Activated CD4-positive, alpha-beta T cell treated with anti-CD3 and anti-CD28 coated beads, Interleukin-2, amount 10 ng/mL, durations not matched to agents 24 days and 14 days (primary cell): ENCODE measurements at regions not wholly inside any gene's neighbourhood (a gene's known extent, or its start where the extent isn't known, plus 50 kb on each side); places are given as distances from the start of the nearest gene placed in this dataset.
"Not testable (repeated sequence)": the region's sequence is repeated elsewhere in the genome, so short reads cannot be mapped to it uniquely, and the experiment has no call there.

Source experiments
- DNase-seq: peaks from one replicate; pipeline ENCODE4 v3.0.0; 2022
- H3K27ac Mint-ChIP-seq: one replicate; pipeline ENCODE4 v1.8.0; 2022; ENCODE audit warnings: mild to moderate bottlenecking, mixed read lengths
- H3K27me3 Mint-ChIP-seq: one replicate; pipeline ENCODE4 v1.8.0; 2022; ENCODE audit warnings: mixed read lengths
- H3K36me3 Mint-ChIP-seq: one replicate; pipeline ENCODE4 v1.8.0; 2022; ENCODE audit warnings: low read depth, mild to moderate bottlenecking, mixed read lengths
- H3K4me1 Mint-ChIP-seq: one replicate; pipeline ENCODE4 v1.8.0; 2021; ENCODE audit warnings: mixed read lengths
- H3K4me3 Mint-ChIP-seq: one replicate; pipeline ENCODE4 v1.8.0; 2022; ENCODE audit warnings: mild to moderate bottlenecking, moderate library complexity, mixed read lengths
- H3K9me3 Mint-ChIP-seq: one replicate; pipeline ENCODE4 v1.8.0; 2021; ENCODE audit warnings: mixed read lengths
- intact Hi-C: fragments of 100-400 bp; cut with micrococcal nuclease; formaldehyde crosslinking; loops from one replicate; pipeline ENCODE4 v1.15.1; 2023

DNA sequence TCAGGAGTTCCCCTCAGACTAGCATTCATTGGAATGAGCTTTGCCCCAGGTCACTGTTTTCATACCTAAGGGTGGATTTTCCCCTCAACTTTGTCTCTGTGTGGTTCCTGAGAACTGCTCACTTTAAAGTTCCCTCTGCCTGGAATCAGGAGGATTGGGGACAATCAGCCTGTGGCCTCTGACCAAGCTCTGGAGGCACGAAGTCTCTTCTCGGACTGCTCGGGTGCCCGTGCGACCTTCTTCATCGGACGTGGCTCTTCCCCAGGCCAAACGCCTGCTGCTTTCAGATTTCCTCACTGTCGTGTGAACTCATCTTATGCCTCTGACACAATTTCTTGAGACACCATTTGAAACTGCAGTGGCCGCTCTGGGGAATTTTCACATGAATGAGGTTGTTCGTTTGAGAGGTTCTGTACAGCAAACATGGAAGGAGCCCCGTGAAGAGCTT is 153.7 kb upstream of the PZP start:
- Mint-ChIP-seq H3K4me3 (no peak overlapping the region), H3K27ac (no peak overlapping the region), H3K4me1 (peaks cover 34% of the 10 kb centered on the region), H3K9me3 (peaks cover 12% of the 10 kb centered on the region), H3K27me3 (peaks cover 30% of the 10 kb centered on the region), H3K36me3 (peaks cover 2% of the 10 kb centered on the region)
- intact Hi-C loops = loop anchor here (10.0 kb wide), 2 partner anchors 383 to 943 kb away; partner anchors contain the start of gene KLRD1
- no peak for DNase-seq

DNA sequence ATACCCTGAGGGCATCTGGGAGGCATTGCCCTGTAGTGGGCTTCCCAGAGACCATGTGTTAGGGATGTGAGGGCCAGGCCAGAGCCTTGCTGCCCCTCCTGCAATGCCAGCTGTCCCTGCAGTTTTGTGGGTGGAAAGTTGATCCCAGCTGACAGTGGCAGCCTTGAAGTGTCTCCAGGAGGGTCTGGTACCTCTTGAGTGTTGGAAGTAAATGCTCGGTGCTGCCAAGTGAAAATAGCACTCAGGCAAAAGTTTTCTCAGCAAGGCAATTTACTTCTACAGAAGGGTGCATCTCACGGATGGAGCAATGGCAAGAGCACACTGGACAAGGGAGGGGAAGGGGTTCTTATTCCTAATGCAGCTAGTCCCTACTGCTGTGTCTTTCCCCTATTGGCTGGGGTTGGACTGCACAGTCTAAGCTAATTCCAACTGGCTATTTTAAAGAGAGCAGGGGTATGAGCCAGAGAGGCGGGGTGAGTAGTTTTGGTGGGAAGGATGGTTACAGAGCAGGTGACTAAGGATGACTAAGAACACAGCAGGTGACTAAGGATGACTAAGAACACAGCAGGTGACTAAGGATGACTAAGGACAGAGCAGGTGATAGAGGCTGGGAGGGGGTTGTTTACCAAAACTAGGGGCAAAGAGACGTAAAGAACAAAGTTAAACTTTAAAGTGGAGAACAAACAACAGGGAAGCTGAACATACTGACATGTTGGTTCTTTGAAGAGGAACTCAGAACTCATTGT is 146.0 kb upstream of the PZP start:
- H3K4me1 Mint-ChIP-seq, H3K4me3 Mint-ChIP-seq, H3K27ac Mint-ChIP-seq, DNase-seq, intact Hi-C loops, H3K36me3 Mint-ChIP-seq: not testable (repeated sequence)
- Mint-ChIP-seq H3K27me3 (peaks cover 18% of the 10 kb centered on the region), H3K9me3 (peaks cover 40% of the 10 kb centered on the region)

DNA sequence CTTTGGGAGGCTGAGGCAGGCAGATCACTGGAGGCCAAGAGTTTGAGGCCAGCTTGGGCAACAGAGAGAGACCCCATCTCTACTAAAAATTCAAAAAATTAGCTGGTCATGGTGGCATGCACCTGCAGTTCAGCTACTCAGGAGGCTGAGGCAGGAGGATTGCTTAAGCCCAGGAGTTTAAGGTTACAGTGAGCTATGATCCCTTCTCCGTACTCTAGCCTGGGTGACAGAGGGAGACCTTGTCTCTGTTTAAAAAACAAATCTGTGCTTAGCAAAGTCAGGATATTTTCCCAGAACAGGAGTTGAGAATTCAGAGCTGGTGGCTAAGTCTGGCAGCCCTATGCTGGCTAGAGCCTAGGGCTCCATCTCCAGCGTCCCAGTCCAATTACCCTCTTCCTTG is 142.9 kb upstream of the PZP start:
- intact Hi-C loops = no loop called here
- Mint-ChIP-seq H3K36me3 (peaks cover 5% of the 10 kb centered on the region), H3K4me1 (peaks cover 5% of the 10 kb centered on the region), H3K27me3 (peaks cover under 1% of the 10 kb centered on the region), H3K27ac (no peak overlapping the region), H3K4me3 (no peak overlapping the region), H3K9me3 (peaks cover 21% of the 10 kb centered on the region)
- no peak for DNase-seq

DNA sequence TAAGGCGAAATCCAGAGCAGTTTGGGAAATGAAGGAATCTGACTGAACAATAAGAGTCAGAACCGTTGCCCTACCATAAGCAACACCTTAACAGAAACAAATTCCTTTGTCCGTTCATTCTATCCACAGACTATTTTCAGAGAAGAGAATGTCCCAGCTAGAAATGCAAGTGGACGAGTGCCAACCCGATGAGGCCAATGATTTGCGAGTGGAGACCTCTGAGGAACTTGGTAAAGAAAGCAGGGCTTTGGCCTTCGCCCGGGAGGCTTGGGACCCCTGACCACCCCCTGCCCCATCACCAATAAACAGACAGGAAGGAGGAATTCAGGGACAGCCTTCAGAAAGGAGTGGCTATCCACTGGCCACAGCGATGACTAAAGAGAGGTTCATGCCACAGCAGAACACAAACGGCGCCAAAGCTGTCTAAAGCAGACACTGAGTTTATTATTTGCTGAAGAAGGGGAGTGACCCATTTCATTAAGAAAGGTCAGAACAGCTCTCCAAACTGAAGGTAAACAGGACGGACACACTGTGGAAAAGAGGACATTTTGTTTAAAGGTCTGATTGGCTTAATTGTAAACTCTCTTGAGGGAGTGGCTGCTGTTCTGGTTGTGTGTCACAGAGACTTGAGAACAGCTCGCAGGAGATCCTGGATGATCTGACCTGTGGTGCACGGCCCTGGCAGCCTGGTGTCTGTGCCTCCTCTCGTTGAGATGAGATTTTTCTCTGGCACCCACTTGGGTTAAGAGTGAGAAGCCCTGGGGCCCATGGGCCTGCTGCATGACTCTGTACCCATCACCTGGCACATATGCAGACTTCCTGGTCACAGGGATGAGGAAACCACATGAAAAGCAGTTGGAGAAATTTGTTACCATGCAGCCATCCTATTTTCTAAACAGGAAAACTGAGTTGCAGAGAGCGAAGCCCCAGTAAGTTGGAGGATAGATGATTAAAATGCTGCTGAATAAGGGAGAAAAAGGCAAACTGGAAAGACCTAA is 142.0 kb upstream of the PZP start:
- H3K4me1 Mint-ChIP-seq = peaks cover 6% of the 10 kb centered on the region
- no peaks in the 10 kb centered on the region for H3K27me3 Mint-ChIP-seq
- no peak overlapping the region for H3K27ac Mint-ChIP-seq
- H3K36me3 Mint-ChIP-seq = peaks cover 5% of the 10 kb centered on the region
- H3K4me3 Mint-ChIP-seq = no peak overlapping the region
- intact Hi-C loops = no loop called here
- H3K9me3 Mint-ChIP-seq = peaks cover 21% of the 10 kb centered on the region
- no peak for DNase-seq

- Mint-ChIP-seq H3K4me3 (no peak overlapping the region), H3K9me3 (peaks cover 13% of the 10 kb centered on the region), H3K27ac (no peak overlapping the region), H3K36me3 (no peaks in the 10 kb centered on the region), H3K4me1 (peaks cover 7% of the 10 kb centered on the region), H3K27me3 (no peaks in the 10 kb centered on the region)
- DNase-seq = no peak
- intact Hi-C loops = no loop called here
Measured at GRCh38 chr12:9348906-9349518, 140.8 kb upstream of the PZP start.

DNA sequence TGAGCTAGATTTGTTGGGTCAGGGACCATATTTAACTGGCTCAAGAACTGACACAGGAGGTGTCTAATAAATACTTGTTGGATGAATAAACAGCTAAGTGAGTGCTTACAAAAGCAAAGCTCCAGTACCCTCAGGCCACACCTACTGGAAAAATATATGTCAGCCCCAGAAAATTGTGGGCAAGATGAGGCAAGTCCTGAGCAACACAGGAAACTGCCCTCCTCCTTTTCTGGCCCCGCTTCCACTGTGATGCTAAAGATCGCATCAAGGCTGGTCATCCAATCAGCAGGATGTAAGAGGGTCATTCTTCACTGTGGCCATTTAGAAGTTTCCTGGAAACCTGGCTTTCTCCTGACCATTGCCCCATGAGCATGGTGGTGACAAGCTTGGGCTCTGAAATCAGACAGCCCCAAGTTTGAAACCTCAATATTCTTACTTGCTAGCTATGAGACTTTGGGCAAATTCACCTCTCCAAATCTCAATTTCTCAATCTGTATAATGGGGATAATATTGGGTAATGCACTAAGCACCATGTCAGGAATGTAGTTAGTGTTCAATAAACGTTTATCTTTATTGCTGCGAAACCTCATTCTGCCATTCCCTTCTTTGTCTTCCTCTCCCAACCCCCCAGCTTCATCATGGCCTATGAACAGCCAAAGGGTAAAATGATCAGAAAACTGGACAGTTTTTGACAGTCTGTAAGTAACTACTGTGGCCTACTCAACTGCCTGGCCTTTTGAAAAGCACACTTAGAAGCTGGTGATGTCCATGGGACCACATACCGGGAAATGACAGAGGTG is 139.3 kb upstream of the PZP start:
- H3K9me3 Mint-ChIP-seq = peaks cover 9% of the 10 kb centered on the region
- H3K36me3 Mint-ChIP-seq = no peaks in the 10 kb centered on the region
- no peak overlapping the region for H3K4me3 Mint-ChIP-seq
- no peak for DNase-seq
- H3K4me1 Mint-ChIP-seq = peaks cover 7% of the 10 kb centered on the region
- H3K27me3 Mint-ChIP-seq = no peaks in the 10 kb centered on the region
- intact Hi-C loops = no loop called here
- no peak overlapping the region for H3K27ac Mint-ChIP-seq

DNA sequence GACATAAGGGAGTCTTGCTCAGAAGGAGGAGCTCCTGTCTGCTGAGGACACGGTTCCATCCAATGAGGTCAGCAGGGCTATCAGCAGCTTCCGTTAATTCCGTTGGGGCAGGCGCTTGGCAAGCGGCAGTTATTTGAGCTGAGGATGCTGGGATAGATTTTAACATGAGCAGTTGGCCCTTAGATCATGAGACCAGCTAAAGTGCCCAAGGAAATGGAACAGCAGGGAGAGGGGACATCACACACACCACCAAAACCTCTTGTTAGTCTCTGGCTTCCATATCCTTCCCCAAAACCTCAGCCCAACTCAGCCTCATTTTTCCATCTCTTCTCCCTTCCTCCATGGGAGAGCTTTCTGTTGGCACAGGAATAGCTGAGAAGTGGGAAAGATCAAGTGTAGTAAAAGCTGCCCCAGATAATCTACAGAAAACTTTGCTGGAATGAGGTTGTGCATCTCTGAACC is 138.7 kb upstream of the PZP start:
- H3K27ac Mint-ChIP-seq = no peak overlapping the region
- H3K36me3 Mint-ChIP-seq = no peaks in the 10 kb centered on the region
- H3K27me3 Mint-ChIP-seq = no peaks in the 10 kb centered on the region
- H3K9me3 Mint-ChIP-seq = peaks cover 2% of the 10 kb centered on the region
- no peak overlapping the region for H3K4me3 Mint-ChIP-seq
- H3K4me1 Mint-ChIP-seq = peaks cover 10% of the 10 kb centered on the region
- DNase-seq = no peak
- intact Hi-C loops = no loop called here

GRCh38 chr12:9345171-9345570 is 137.0 kb upstream of the PZP start:
- Mint-ChIP-seq H3K4me1 (peaks cover 16% of the 10 kb centered on the region), H3K9me3 (no peaks in the 10 kb centered on the region), H3K4me3 (no peak overlapping the region), H3K36me3 (no peaks in the 10 kb centered on the region), H3K27ac (no peak overlapping the region), H3K27me3 (no peaks in the 10 kb centered on the region)
- intact Hi-C loops = no loop called here
- no peak for DNase-seq

DNA sequence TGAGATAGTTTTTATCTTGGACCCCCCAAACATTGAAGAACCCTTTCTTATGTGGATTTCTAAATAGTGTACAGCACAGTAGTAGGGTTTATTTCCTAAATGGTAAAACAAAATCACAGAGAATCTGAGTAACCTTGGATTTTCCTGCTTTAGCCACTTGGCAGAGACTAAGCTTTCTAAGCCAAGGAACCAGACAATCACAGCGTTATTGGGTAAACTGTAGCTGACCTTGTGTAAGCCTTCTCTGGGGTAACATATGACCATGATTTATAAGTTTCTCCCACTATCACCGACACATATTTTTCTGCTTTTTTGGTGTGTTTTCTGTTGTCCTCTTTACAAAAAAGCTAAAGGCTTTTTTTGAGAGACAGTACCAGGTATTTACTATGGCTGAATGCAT is 136.3 kb upstream of the PZP start:
- no peaks in the 10 kb centered on the region for H3K27me3 Mint-ChIP-seq
- no peak overlapping the region for H3K27ac Mint-ChIP-seq
- H3K4me3 Mint-ChIP-seq = no peak overlapping the region
- H3K4me1 Mint-ChIP-seq = peaks cover 16% of the 10 kb centered on the region
- intact Hi-C loops = no loop called here
- no peaks in the 10 kb centered on the region for H3K9me3 Mint-ChIP-seq
- no peak for DNase-seq
- H3K36me3 Mint-ChIP-seq = no peaks in the 10 kb centered on the region

DNA sequence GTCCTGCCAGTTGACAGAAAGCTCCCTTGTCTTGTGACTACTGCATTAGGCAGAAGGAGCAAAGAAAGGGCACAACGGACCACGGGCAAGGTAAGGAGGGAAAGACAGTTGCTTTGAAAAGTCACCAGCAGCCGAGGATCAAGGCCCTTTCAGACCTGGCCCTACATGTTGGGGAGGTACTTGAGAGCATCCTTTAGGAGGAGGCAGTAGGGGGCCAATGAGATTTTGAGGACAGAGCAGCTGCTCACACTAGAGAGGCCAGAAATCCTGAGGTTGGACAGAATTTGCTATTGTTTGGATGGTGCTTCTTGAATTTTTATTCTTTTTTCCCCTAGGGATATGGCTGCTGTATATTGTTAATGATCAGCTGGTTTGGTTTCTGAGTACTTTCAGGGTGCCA is 135.5 kb upstream of the PZP start:
- peaks cover 16% of the 10 kb centered on the region for H3K4me1 Mint-ChIP-seq
- intact Hi-C loops = no loop called here
- no peak overlapping the region for H3K4me3 Mint-ChIP-seq
- H3K27ac Mint-ChIP-seq = no peak overlapping the region
- no peaks in the 10 kb centered on the region for H3K27me3 Mint-ChIP-seq
- no peaks in the 10 kb centered on the region for H3K9me3 Mint-ChIP-seq
- DNase-seq = no peak
- no peaks in the 10 kb centered on the region for H3K36me3 Mint-ChIP-seq

GRCh38 chr12:9342614-9343353 is 134.6 kb upstream of the PZP start:
- intact Hi-C loops = no loop called here
- H3K9me3 Mint-ChIP-seq = peaks cover 4% of the 10 kb centered on the region
- H3K4me3 Mint-ChIP-seq = no peak overlapping the region
- H3K36me3 Mint-ChIP-seq = no peaks in the 10 kb centered on the region
- H3K27ac Mint-ChIP-seq = no peak overlapping the region
- DNase-seq = no peak
- peaks cover 2% of the 10 kb centered on the region for H3K27me3 Mint-ChIP-seq
- H3K4me1 Mint-ChIP-seq = peaks cover 18% of the 10 kb centered on the region

DNA sequence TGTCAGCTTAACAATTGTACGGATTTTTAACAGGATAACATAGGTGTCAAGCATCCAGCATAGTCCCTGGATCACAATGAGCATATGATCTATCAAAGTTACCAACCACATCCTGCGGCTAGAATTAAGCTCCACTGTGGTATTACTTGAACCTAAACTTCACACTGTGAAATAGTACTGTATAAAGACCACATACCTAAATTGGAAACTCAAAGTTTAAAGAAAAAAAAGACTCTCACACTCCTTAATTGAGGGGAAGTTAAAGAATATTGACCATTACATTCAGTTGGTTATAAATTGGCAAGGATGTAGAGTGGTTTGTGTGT is 133.0 kb upstream of the PZP start:
- no peak for DNase-seq
- Mint-ChIP-seq H3K27me3 (peaks cover 2% of the 10 kb centered on the region), H3K36me3 (peaks cover 3% of the 10 kb centered on the region), H3K27ac (no peak overlapping the region), H3K9me3 (peaks cover 7% of the 10 kb centered on the region), H3K4me1 (peaks cover 16% of the 10 kb centered on the region), H3K4me3 (no peak overlapping the region)
- intact Hi-C loops = no loop called here
